ENCODE measurements at regions not wholly inside any gene's neighbourhood (a gene's known extent, or its start where the extent isn't known, plus 50 kb on each side); places are given as distances from the start of the nearest gene placed in this dataset.

- ATAC-seq, result no peak
Observed at GRCh38 chr1:113297749-113298148, 92.6 kb upstream of the MAGI3 start.

More at GRCh38 chr1:113297749-113298148, 92.6 kb upstream of the MAGI3 start:
- CTCF ChIA-PET, result no interaction called here
- Mint-ChIP-seq H3K4me1 (no peaks in the 10 kb centered on the region; the same call in 1 of the 2 replicates), H3K36me3 (no peaks in the 10 kb centered on the region), H3K4me3 (no peak overlapping the region), H3K27me3 (ENCODE audit: low read depth) (no peaks in the 10 kb centered on the region), H3K9me3 (no peaks in the 10 kb centered on the region), H3K27ac (no peak overlapping the region)
- POLR2A ChIA-PET, result no interaction called here
- no peak for TF ChIP-seq ATF1 (CRISPR knock-in tag; IDR thresholded peaks at IDR 0.05)
- no peak for TF ChIP-seq PRDM15 (CRISPR knock-in tag; IDR thresholded peaks at IDR 0.05)
- TF ChIP-seq ZBTB43 (CRISPR knock-in tag; IDR thresholded peaks at IDR 0.05), result no peak
- TF ChIP-seq, protein P1, sequence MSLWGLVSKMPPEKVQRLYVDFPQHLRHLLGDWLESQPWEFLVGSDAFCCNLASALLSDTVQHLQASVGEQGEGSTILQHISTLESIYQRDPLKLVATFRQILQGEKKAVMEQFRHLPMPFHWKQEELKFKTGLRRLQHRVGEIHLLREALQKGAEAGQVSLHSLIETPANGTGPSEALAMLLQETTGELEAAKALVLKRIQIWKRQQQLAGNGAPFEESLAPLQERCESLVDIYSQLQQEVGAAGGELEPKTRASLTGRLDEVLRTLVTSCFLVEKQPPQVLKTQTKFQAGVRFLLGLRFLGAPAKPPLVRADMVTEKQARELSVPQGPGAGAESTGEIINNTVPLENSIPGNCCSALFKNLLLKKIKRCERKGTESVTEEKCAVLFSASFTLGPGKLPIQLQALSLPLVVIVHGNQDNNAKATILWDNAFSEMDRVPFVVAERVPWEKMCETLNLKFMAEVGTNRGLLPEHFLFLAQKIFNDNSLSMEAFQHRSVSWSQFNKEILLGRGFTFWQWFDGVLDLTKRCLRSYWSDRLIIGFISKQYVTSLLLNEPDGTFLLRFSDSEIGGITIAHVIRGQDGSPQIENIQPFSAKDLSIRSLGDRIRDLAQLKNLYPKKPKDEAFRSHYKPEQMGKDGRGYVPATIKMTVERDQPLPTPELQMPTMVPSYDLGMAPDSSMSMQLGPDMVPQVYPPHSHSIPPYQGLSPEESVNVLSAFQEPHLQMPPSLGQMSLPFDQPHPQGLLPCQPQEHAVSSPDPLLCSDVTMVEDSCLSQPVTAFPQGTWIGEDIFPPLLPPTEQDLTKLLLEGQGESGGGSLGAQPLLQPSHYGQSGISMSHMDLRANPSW (CRISPR knock-in tag; conservative IDR thresholded peaks at IDR 0.05; ENCODE audit: low read depth), result no peak
- TF ChIP-seq, protein P2, sequence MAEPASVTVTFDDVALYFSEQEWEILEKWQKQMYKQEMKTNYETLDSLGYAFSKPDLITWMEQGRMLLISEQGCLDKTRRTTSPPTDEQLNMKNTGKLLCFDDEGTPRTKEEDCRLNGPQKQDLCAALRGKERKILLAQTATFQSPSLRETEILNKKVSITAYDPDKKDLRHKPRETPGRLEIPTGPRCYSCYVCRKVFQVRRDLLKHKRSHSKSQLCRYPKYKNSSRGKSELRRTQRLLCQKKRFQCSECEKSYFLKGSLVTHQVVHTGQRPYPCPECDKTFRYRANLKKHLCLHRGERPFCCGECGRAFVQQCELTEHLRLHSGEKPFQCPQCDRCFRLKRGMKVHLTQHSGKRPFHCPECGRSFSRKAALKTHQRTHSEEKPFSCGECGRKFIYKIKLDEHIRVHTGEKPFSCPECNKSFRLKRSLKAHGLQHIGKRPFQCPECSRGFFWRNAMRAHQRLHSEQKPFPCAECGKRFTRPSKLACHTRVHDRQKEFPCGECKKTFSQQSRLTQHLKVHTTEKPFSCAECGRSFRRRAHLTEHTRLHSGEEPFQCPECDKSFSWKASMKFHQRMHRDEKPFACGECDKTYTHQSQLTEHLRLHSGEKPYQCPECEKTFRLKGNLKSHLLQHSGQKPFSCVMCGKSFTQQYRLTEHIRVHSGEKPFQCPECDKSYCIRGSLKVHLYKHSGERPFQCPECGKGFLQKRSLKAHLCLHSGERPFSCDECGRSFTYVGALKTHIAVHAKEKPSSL (CRISPR knock-in tag; conservative IDR thresholded peaks at IDR 0.05), result no peak
- no peak for TF ChIP-seq NR2C2 (CRISPR knock-in tag; IDR thresholded peaks at IDR 0.05)
- TF ChIP-seq CREB1 (CRISPR knock-in tag; IDR thresholded peaks at IDR 0.05), result no peak
- no peak for TF ChIP-seq ELF4 (CRISPR knock-in tag; IDR thresholded peaks at IDR 0.05; ENCODE audit: low read depth)
- no peak for TF ChIP-seq MXD4 (CRISPR knock-in tag; IDR thresholded peaks at IDR 0.05; ENCODE audit: borderline replicate concordance)
- TF ChIP-seq SMAD3 (CRISPR knock-in tag; IDR thresholded peaks at IDR 0.05; ENCODE audit: borderline replicate concordance), result no peak
- TF ChIP-seq PREB (CRISPR knock-in tag; IDR thresholded peaks at IDR 0.05; ENCODE audit: borderline replicate concordance), result no peak
- no peak for TF ChIP-seq USF1 (CRISPR knock-in tag; IDR thresholded peaks at IDR 0.05)
- no peak for TF ChIP-seq ZNF317 (CRISPR knock-in tag; IDR thresholded peaks at IDR 0.05; ENCODE audit: borderline replicate concordance, low read depth)
- no peak for TF ChIP-seq TCF7 (CRISPR knock-in tag; IDR thresholded peaks at IDR 0.05; ENCODE audit: low read depth)
- TF ChIP-seq FOXJ3 (CRISPR knock-in tag; IDR thresholded peaks at IDR 0.05; ENCODE audit: borderline replicate concordance), result no peak
- TF ChIP-seq JAZF1 (CRISPR knock-in tag; IDR thresholded peaks at IDR 0.05), result no peak
- no peak for TF ChIP-seq HMGA2 (CRISPR knock-in tag; IDR thresholded peaks at IDR 0.05)
- TF ChIP-seq, protein P3, sequence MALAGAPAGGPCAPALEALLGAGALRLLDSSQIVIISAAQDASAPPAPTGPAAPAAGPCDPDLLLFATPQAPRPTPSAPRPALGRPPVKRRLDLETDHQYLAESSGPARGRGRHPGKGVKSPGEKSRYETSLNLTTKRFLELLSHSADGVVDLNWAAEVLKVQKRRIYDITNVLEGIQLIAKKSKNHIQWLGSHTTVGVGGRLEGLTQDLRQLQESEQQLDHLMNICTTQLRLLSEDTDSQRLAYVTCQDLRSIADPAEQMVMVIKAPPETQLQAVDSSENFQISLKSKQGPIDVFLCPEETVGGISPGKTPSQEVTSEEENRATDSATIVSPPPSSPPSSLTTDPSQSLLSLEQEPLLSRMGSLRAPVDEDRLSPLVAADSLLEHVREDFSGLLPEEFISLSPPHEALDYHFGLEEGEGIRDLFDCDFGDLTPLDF (CRISPR knock-in tag; IDR thresholded peaks at IDR 0.05), result no peak
- TF ChIP-seq TEAD4 (CRISPR knock-in tag; IDR thresholded peaks at IDR 0.05), result no peak
- DNase-seq (ENCODE audit: low spot score), result no peak

Data from WTC11 (cell line).